ENCODE measurements at regions not wholly inside any gene's neighbourhood (a gene's known extent, or its start where the extent isn't known, plus 50 kb on each side); places are given as distances from the start of the nearest gene placed in this dataset.

- TF ChIP-seq ZFP3 (CRISPR knock-in tag; IDR thresholded peaks at IDR 0.05) (no peak), PATZ1 (CRISPR knock-in tag; IDR thresholded peaks at IDR 0.05; ENCODE audit: borderline replicate concordance) (no peak), BACH2 (CRISPR knock-in tag; IDR thresholded peaks at IDR 0.05; ENCODE audit: borderline replicate concordance) (no peak), ZC3H10 (CRISPR knock-in tag; IDR thresholded peaks at IDR 0.05) (no peak), CREB5 (CRISPR knock-in tag; IDR thresholded peaks at IDR 0.05; ENCODE audit: low read depth) (no peak), ISL1 (CRISPR knock-in tag; IDR thresholded peaks at IDR 0.05) (no peak)
- TF ChIP-seq, protein P1, sequence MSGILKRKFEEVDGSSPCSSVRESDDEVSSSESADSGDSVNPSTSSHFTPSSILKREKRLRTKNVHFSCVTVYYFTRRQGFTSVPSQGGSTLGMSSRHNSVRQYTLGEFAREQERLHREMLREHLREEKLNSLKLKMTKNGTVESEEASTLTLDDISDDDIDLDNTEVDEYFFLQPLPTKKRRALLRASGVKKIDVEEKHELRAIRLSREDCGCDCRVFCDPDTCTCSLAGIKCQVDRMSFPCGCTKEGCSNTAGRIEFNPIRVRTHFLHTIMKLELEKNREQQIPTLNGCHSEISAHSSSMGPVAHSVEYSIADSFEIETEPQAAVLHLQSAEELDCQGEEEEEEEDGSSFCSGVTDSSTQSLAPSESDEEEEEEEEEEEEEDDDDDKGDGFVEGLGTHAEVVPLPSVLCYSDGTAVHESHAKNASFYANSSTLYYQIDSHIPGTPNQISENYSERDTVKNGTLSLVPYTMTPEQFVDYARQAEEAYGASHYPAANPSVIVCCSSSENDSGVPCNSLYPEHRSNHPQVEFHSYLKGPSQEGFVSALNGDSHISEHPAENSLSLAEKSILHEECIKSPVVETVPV (CRISPR knock-in tag; IDR thresholded peaks at IDR 0.05), result no peak
Measured at GRCh38 chr4:150023489-150023888, 54.8 kb upstream of the DCLK2 start.
